ENCODE measurements at regions not wholly inside any gene's neighbourhood (a gene's known extent, or its start where the extent isn't known, plus 50 kb on each side); places are given as distances from the start of the nearest gene placed in this dataset.

DNA sequence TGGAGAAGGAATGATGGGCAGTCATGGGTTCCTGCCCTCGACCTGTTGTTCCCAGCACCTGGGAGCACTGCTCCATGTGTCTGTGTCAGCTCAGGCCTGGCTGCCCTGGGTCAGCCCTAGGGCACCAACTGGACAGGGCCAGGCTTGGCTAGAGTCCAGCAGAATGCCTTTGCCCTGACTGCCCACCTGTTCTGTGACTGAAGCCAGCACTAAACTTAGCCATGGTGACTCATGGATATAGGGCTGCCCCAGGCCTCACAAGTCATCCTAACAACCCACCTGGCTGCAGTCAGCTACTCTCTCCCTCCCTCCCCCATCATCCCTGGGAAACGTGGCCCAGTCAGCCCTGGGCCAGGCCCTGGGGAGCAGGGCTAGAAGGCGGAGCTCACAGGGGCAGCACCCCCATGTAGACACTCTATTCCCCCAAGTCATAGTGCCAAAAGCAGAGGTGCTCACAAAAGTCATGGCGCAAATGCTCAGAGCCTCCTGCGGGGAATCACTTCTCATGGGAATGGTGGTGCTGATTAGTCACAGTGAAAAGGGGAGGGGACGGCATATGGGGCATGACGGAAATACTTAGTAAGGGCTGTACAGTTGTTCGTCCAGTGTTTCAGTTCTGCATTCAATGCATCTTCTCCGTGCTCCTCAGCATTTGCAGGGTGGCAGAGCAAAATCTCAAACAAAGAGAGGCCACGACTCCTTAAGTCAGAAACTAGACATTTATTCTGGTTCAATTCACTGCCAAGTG lies 52.0 kb upstream of the NTF3 start:
- Mint-ChIP-seq H3K27ac (no peak overlapping the region), H3K4me3 (no peak overlapping the region), H3K4me1 (no peaks in the 10 kb centered on the region), H3K9me3 (peaks cover 0 to 5% (median 0%) of the 10 kb centered on the region in 7 donors), H3K36me3 (no peaks in the 10 kb centered on the region), H3K27me3 (ENCODE audit: low read depth in 3 of 3) (peaks cover 2 to 4% (median 2%) of the 10 kb centered on the region in 3 donors)
- DNase-seq: no peak
- Histone ChIP-seq H3K79me2 (ENCODE audit: insufficient read depth, low read length) (no peaks in the 10 kb centered on the region), H3K9me3 (replicated peaks in 1 of 2; ENCODE audit: control insufficient read depth in 1 of 2, insufficient read depth in 1 of 2, low read length in 2 of 2) (no peaks in the 10 kb centered on the region), H3K9ac (ENCODE audit: insufficient read depth, low read length, poor library complexity, severe bottlenecking) (no peak overlapping the region), H3K27ac (ENCODE audit: low read depth in 1 of 2, low read length in 2 of 2) (no peak overlapping the region), H2AFZ (ENCODE audit: insufficient read depth, low read depth, low read length, poor library complexity, severe bottlenecking) (no peak overlapping the region), H3K4me3 (replicated peaks in 1 of 3; ENCODE audit: low read depth in 2 of 3, low read length in 3 of 3) (no peak overlapping the region), H4K20me1 (ENCODE audit: insufficient read depth, low read length) (no peaks in the 10 kb centered on the region), H3K27me3 (ENCODE audit: control insufficient read depth in 2 of 2, insufficient read depth in 2 of 2, low read length in 2 of 2) (no peaks in the 10 kb centered on the region), H3K36me3 (replicated peaks in 1 of 2; ENCODE audit: control insufficient read depth in 1 of 2, insufficient read depth in 2 of 2, low read length in 2 of 2) (no peaks in the 10 kb centered on the region), H3K4me1 (ENCODE audit: control insufficient read depth in 1 of 2, insufficient read depth in 2 of 2, low read length in 2 of 2) (no peaks in the 10 kb centered on the region), H3K4me2 (replicated peaks; ENCODE audit: extremely low read depth, low read length, poor library complexity, severe bottlenecking) (no peak overlapping the region)
- 96% methylated on average over 4 of the region's 10 CpGs for WGBS (ENCODE audit: insufficient coverage)
- TF ChIP-seq, protein P1, sequence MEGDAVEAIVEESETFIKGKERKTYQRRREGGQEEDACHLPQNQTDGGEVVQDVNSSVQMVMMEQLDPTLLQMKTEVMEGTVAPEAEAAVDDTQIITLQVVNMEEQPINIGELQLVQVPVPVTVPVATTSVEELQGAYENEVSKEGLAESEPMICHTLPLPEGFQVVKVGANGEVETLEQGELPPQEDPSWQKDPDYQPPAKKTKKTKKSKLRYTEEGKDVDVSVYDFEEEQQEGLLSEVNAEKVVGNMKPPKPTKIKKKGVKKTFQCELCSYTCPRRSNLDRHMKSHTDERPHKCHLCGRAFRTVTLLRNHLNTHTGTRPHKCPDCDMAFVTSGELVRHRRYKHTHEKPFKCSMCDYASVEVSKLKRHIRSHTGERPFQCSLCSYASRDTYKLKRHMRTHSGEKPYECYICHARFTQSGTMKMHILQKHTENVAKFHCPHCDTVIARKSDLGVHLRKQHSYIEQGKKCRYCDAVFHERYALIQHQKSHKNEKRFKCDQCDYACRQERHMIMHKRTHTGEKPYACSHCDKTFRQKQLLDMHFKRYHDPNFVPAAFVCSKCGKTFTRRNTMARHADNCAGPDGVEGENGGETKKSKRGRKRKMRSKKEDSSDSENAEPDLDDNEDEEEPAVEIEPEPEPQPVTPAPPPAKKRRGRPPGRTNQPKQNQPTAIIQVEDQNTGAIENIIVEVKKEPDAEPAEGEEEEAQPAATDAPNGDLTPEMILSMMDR (IDR thresholded peaks at IDR 0.05): no peak
- intact Hi-C loops (cut with micrococcal nuclease): no loop called here
